Activated CD4-positive, alpha-beta T cell treated with anti-CD3 and anti-CD28 coated beads, Interleukin-2, amount 10 ng/mL, durations not matched to agents 24 days and 14 days (primary cell): ENCODE measurements at regions not wholly inside any gene's neighbourhood (a gene's known extent, or its start where the extent isn't known, plus 50 kb on each side); places are given as distances from the start of the nearest gene placed in this dataset.

ENCODE experiments used
- DNase-seq: peaks from one replicate; pipeline ENCODE4 v3.0.0; 2022
- H3K27ac Mint-ChIP-seq: one replicate; pipeline ENCODE4 v1.8.0; 2022; ENCODE audit warnings: mild to moderate bottlenecking, mixed read lengths
- H3K27me3 Mint-ChIP-seq: one replicate; pipeline ENCODE4 v1.8.0; 2022; ENCODE audit warnings: mixed read lengths
- H3K36me3 Mint-ChIP-seq: one replicate; pipeline ENCODE4 v1.8.0; 2022; ENCODE audit warnings: low read depth, mild to moderate bottlenecking, mixed read lengths
- H3K4me1 Mint-ChIP-seq: one replicate; pipeline ENCODE4 v1.8.0; 2021; ENCODE audit warnings: mixed read lengths
- H3K4me3 Mint-ChIP-seq: one replicate; pipeline ENCODE4 v1.8.0; 2022; ENCODE audit warnings: mild to moderate bottlenecking, moderate library complexity, mixed read lengths
- H3K9me3 Mint-ChIP-seq: one replicate; pipeline ENCODE4 v1.8.0; 2021; ENCODE audit warnings: mixed read lengths
- intact Hi-C: fragments of 100-400 bp; cut with micrococcal nuclease; formaldehyde crosslinking; loops from one replicate; pipeline ENCODE4 v1.15.1; 2023

GRCh38 chr20:52746190-52746589 lies 226.0 kb upstream of the TSHZ2 start:
- Mint-ChIP-seq H3K4me3 (no peak overlapping the region), H3K27me3 (no peaks in the 10 kb centered on the region)

GRCh38 chr20:52744441-52744840 lies 227.7 kb upstream of the TSHZ2 start:
- DNase-seq, result no peak
- Mint-ChIP-seq H3K4me1 (no peaks in the 10 kb centered on the region), H3K4me3 (no peak overlapping the region), H3K27ac (no peak overlapping the region), H3K9me3 (no peaks in the 10 kb centered on the region), H3K36me3 (no peaks in the 10 kb centered on the region), H3K27me3 (no peaks in the 10 kb centered on the region)
- intact Hi-C loops, result no loop called here

More at GRCh38 chr20:52746190-52746589, 226.0 kb upstream of the TSHZ2 start:
- Mint-ChIP-seq H3K27ac (no peak overlapping the region), H3K4me1 (no peaks in the 10 kb centered on the region), H3K9me3 (no peaks in the 10 kb centered on the region), H3K36me3 (no peaks in the 10 kb centered on the region)
- DNase-seq, result no peak
- intact Hi-C loops, result no loop called here

GRCh38 chr20:52738081-52738480 lies 234.1 kb upstream of the TSHZ2 start:
- H3K9me3 Mint-ChIP-seq, result no peaks in the 10 kb centered on the region
- no peak overlapping the region for H3K4me3 Mint-ChIP-seq
- no peaks in the 10 kb centered on the region for H3K36me3 Mint-ChIP-seq
- H3K27me3 Mint-ChIP-seq, result peaks cover 5% of the 10 kb centered on the region
- no peak overlapping the region for H3K27ac Mint-ChIP-seq
- intact Hi-C loops, result no loop called here
- DNase-seq, result no peak
- H3K4me1 Mint-ChIP-seq, result no peaks in the 10 kb centered on the region

GRCh38 chr20:52736507-52736906 lies 235.7 kb upstream of the TSHZ2 start:
- Mint-ChIP-seq H3K4me3 (no peak overlapping the region), H3K27me3 (peaks cover 5% of the 10 kb centered on the region), H3K36me3 (no peaks in the 10 kb centered on the region), H3K27ac (no peak overlapping the region), H3K4me1 (no peaks in the 10 kb centered on the region), H3K9me3 (peaks cover 3% of the 10 kb centered on the region)
- intact Hi-C loops, result no loop called here
- no peak for DNase-seq

GRCh38 chr20:52731093-52731492 lies 241.1 kb upstream of the TSHZ2 start:
- intact Hi-C loops, result no loop called here
- DNase-seq, result no peak
- no peak overlapping the region for H3K4me3 Mint-ChIP-seq
- H3K27ac Mint-ChIP-seq, result no peak overlapping the region
- no peaks in the 10 kb centered on the region for H3K36me3 Mint-ChIP-seq
- no peaks in the 10 kb centered on the region for H3K4me1 Mint-ChIP-seq
- H3K27me3 Mint-ChIP-seq, result peaks cover 2% of the 10 kb centered on the region
- H3K9me3 Mint-ChIP-seq, result peaks cover 6% of the 10 kb centered on the region

- no peak for DNase-seq
- Mint-ChIP-seq H3K9me3 (peaks cover 6% of the 10 kb centered on the region), H3K36me3 (no peaks in the 10 kb centered on the region), H3K27ac (no peak overlapping the region), H3K27me3 (no peaks in the 10 kb centered on the region), H3K4me3 (no peak overlapping the region), H3K4me1 (no peaks in the 10 kb centered on the region)
- intact Hi-C loops, result no loop called here
Measured at GRCh38 chr20:52727740-52728456, 244.3 kb upstream of the TSHZ2 start.

- intact Hi-C loops, result no loop called here
- Mint-ChIP-seq H3K4me1 (no peaks in the 10 kb centered on the region), H3K27ac (no peak overlapping the region), H3K27me3 (no peaks in the 10 kb centered on the region), H3K36me3 (no peaks in the 10 kb centered on the region), H3K4me3 (no peak overlapping the region), H3K9me3 (no peaks in the 10 kb centered on the region)
- DNase-seq, result no peak
Measured at GRCh38 chr20:52724541-52724940, 247.6 kb upstream of the TSHZ2 start.

- Mint-ChIP-seq H3K4me3 (no peak overlapping the region), H3K36me3 (no peaks in the 10 kb centered on the region), H3K4me1 (no peaks in the 10 kb centered on the region), H3K9me3 (no peaks in the 10 kb centered on the region), H3K27me3 (no peaks in the 10 kb centered on the region), H3K27ac (no peak overlapping the region)
- no peak for DNase-seq
- intact Hi-C loops, result no loop called here
Measured at GRCh38 chr20:52722926-52723688, 249.1 kb upstream of the TSHZ2 start.

- intact Hi-C loops, result no loop called here
- Mint-ChIP-seq H3K36me3 (no peaks in the 10 kb centered on the region), H3K9me3 (no peaks in the 10 kb centered on the region), H3K4me1 (no peaks in the 10 kb centered on the region), H3K27ac (no peak overlapping the region), H3K27me3 (no peaks in the 10 kb centered on the region), H3K4me3 (no peak overlapping the region)
- DNase-seq, result no peak
Measured at GRCh38 chr20:52708137-52708536, 264.0 kb upstream of the TSHZ2 start.

GRCh38 chr20:52704553-52704952 lies 267.6 kb upstream of the TSHZ2 start:
- intact Hi-C loops, result no loop called here
- no peak for DNase-seq
- Mint-ChIP-seq H3K4me1 (no peaks in the 10 kb centered on the region), H3K27ac (no peak overlapping the region), H3K36me3 (no peaks in the 10 kb centered on the region), H3K9me3 (no peaks in the 10 kb centered on the region), H3K4me3 (no peak overlapping the region), H3K27me3 (no peaks in the 10 kb centered on the region)

- intact Hi-C loops, result no loop called here
- DNase-seq, result no peak
- Mint-ChIP-seq H3K27ac (no peak overlapping the region), H3K36me3 (no peaks in the 10 kb centered on the region), H3K4me1 (no peaks in the 10 kb centered on the region), H3K27me3 (no peaks in the 10 kb centered on the region), H3K4me3 (no peak overlapping the region), H3K9me3 (peaks cover 5% of the 10 kb centered on the region)
Measured at GRCh38 chr20:52688345-52688744, 283.8 kb upstream of the TSHZ2 start.

GRCh38 chr20:52684905-52685304 lies 287.3 kb upstream of the TSHZ2 start:
- no peaks in the 10 kb centered on the region for H3K4me1 Mint-ChIP-seq
- H3K36me3 Mint-ChIP-seq, result no peaks in the 10 kb centered on the region
- no peaks in the 10 kb centered on the region for H3K27me3 Mint-ChIP-seq
- no peak overlapping the region for H3K4me3 Mint-ChIP-seq
- H3K9me3 Mint-ChIP-seq, result peaks cover 7% of the 10 kb centered on the region
- no peak overlapping the region for H3K27ac Mint-ChIP-seq
- no peak for DNase-seq
- intact Hi-C loops, result no loop called here

GRCh38 chr20:52684176-52684575 lies 288.0 kb upstream of the TSHZ2 start:
- no peak overlapping the region for H3K27ac Mint-ChIP-seq
- H3K36me3 Mint-ChIP-seq, result no peaks in the 10 kb centered on the region
- no peaks in the 10 kb centered on the region for H3K4me1 Mint-ChIP-seq

GRCh38 chr20:52683761-52684160 lies 288.4 kb upstream of the TSHZ2 start:
- Mint-ChIP-seq H3K27me3 (peaks cover 2% of the 10 kb centered on the region), H3K9me3 (peaks cover 7% of the 10 kb centered on the region), H3K36me3 (no peaks in the 10 kb centered on the region), H3K4me3 (no peak overlapping the region), H3K4me1 (no peaks in the 10 kb centered on the region), H3K27ac (no peak overlapping the region)
- no peak for DNase-seq
- intact Hi-C loops, result no loop called here

More at GRCh38 chr20:52684176-52684575, 288.0 kb upstream of the TSHZ2 start:
- DNase-seq, result no peak
- Mint-ChIP-seq H3K9me3 (peaks cover 7% of the 10 kb centered on the region), H3K27me3 (no peaks in the 10 kb centered on the region), H3K4me3 (no peak overlapping the region)
- intact Hi-C loops, result no loop called here
